DMS79 (cell line): ENCODE measurements at regions not wholly inside any gene's neighbourhood (a gene's known extent, or its start where the extent isn't known, plus 50 kb on each side); places are given as distances from the start of the nearest gene placed in this dataset.
"Not testable (repeated sequence)": the region's sequence is repeated elsewhere in the genome, so short reads cannot be mapped to it uniquely, and the experiment has no call there.

Source experiments
- DNase-seq: peaks from one replicate; lab custom pipeline; 2025; lab: John Stamatoyannopoulos, UW

DNA sequence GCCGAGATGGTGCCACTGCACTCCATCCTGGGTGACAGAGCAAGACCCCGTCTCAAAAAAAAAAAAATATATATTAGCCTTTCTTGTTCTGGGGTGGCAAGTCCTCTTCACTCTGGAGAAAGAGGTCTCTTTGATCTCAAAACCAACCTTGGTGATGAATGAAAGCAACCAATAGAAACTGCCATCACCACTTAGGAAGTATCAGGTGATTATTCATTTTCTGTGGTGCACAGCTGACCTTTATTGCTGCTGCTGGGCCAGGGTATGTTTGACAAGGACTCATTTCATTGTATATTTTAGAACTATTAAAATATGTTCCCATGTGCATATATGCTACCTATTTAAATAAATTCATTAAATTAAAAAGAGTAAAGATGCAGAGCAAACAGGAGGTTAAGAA is 76.0 kb upstream of the KIT start:
- DNase-seq, result no peak

DNA sequence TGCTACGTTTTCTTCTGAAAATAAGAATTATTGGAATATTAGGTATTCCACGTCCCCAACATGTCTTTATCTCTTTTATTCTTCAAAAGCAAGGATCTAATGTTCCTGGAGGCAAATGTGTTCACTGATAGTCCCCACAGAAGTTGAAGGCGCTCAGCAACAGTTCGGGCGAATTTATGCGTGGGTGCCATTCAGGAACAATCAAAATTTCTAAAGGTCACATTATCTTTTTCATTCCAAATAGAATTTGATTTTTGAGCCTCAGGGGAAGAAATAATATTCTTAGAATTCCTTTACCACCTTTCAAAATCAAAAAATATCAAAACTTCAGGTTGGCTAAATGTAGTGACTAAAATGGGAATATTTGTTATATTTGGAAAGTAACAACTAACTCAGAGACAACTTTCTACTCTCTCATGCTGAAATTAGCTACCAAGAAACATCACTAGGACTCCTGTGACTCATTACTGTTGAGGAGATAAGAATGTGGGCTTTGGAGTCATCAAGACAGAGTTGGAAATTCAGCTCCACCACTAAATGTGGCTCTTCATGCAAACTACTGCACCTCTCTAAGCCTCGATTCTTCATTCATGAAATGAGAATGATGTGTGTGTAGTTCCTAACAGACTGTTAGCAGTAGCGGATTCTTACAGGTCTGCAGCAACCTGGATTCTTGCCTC is 72.3 kb upstream of the KIT start:
- no peak for DNase-seq

DNA sequence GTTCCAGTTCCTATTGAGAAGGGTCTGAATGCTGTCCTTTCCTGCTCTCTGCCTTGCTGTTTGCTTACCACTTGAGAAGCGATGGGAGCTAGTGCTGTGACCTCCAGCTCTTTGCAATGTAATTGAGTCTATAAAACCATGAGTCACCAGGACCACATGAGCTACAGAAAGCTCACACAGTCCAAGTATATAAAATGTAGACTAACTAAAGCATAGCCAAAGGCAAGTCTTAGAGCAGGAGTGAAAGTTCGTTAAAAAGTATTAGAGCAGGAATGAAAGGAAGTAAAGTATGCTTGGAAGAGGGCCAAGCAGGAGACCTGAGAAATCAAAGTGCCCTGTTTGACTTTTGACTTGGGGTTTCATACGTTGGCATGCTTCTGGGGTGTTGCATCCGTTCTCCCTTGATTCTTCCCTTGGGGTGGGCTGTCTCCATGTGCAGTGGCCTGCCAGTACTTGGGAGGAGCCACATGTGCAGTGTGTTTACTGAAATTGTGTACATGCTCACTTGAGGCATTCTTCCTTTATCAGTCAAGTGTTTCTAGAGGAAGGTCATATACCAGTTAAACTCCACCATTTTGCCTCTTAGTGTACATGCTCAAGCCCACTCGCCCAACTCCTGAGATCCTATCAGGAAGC is 71.3 kb upstream of the KIT start:
- peak; percentile 33 for DNase-seq

- no peak for DNase-seq
Measured at GRCh38 chr4:54587107-54587891, 70.5 kb upstream of the KIT start.

- DNase-seq, result no peak
Measured at GRCh38 chr4:54588404-54588803, 69.4 kb upstream of the KIT start.

GRCh38 chr4:54589586-54589985 is 68.2 kb upstream of the KIT start:
- DNase-seq, result no peak

GRCh38 chr4:54593795-54594322 is 63.9 kb upstream of the KIT start:
- DNase-seq, result no peak

- DNase-seq, result no peak
Measured at GRCh38 chr4:54596201-54596600, 61.6 kb upstream of the KIT start.

GRCh38 chr4:54597678-54598077 is 60.1 kb upstream of the KIT start:
- not testable (repeated sequence) for DNase-seq

- not testable (repeated sequence) for DNase-seq
Measured at GRCh38 chr4:54602175-54602574, 55.6 kb upstream of the KIT start.

DNA sequence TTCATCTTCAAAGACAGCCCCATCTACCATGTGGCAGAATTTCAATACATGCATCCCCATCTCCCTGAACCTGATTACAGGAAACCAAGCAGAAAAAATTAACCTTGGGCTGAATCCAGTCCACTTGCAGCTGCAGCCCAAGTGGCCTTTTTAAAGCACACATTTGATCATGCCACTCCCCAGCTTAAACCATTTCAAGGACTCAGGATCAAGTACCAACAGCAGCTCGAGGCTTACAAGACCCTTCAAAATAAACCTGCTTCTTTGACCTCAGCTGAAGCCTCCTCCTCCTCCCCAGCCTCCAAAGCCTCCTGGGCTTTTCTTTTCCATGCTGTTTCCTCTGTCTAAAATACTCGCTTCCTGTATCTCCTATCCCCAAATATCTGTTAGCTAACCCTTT is 50.7 kb upstream of the KIT start:
- DNase-seq, result peak; percentile 81

- DNase-seq, result no peak
Measured at GRCh38 chr4:54607521-54607920, 50.2 kb upstream of the KIT start.
